ENCODE measurements at regions not wholly inside any gene's neighbourhood (a gene's known extent, or its start where the extent isn't known, plus 50 kb on each side); places are given as distances from the start of the nearest gene placed in this dataset.

DNA sequence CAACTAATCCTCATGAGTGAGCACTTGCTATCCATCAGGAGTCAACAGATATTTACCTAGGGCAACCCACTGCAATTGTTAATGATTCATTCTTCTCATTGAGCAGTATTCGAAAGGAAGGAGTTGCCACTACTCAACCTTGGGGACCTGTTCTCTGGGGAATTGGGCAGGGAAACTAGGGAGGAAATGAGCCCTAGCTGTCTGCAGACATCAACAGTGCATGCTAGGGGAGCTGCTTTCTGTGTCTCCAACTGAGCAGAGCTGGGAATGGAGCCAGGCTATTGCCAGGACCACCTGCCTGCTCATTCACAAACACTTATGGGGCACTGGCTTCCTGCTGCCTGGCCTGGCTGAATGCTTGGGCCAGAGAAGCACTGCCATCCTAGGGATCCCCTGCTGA is 183.4 kb downstream of the TMEM38B start:
- CTCF ChIA-PET = no interaction called here
- no peak for DNase-seq
- Mint-ChIP-seq H3K4me1 (peaks cover 22% of the 10 kb centered on the region), H3K4me3 (no peak overlapping the region), H3K9me3 (ENCODE audit: low read depth) (no peaks in the 10 kb centered on the region), H3K36me3 (no peaks in the 10 kb centered on the region), H3K27ac (no peak overlapping the region), H3K27me3 (peaks cover 27% of the 10 kb centered on the region)
- no peak for ATAC-seq

DNA sequence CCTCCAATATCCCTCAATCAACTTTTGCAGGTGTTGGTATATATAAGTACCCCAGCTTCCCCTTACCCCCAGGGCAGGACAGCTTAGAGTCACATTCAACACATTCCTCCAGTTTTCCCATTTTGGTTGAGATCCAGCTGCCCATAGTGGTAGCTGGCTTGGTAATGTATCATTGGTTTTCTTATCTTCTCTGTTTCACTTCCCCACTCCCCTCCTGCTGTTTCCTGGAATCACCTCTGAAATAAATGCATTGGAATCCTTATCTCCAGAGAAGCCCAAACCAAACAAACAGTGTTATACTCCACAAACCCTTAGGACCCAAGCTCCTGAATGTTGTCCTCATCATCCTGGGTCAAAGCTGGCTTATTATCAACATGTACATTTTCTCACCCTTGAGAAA is 184.8 kb downstream of the TMEM38B start:
- ATAC-seq (no peak), DNase-seq (no peak)
- Mint-ChIP-seq H3K4me1 (peaks cover 36% of the 10 kb centered on the region), H3K4me3 (no peak overlapping the region), H3K9me3 (ENCODE audit: low read depth) (no peaks in the 10 kb centered on the region), H3K27me3 (peaks cover 29% of the 10 kb centered on the region), H3K27ac (no peak overlapping the region), H3K36me3 (no peaks in the 10 kb centered on the region)
- CTCF ChIA-PET = interaction anchor here (1.1 to 2.5 kb wide), 4 partner anchors 21 to 42 kb away, joined by 3 to 9 read pairs (median 6); no protein-coding TSS in a partner anchor

DNA sequence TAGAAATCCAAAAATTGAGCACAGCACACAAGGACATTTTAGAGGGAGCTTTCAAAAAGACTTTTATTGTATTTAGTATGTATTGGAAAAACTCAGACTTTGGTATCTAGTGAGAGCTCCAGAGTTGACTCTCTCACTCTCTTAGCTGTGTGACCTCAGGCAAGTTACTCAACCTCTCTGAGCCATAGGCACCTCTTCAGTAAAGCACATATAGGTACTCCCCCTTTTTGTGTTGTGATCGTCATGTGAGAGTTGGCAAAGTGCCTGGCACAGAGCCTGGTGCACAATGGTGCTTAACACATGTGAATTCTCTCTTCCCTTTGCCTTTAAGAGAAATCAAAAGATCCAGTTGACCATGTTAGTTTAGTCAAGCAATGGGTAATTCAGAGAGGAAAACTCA is 186.2 kb downstream of the TMEM38B start:
- ATAC-seq (no peak), DNase-seq (no peak)
- H3K9me3 Mint-ChIP-seq (ENCODE audit: low read depth) = no peaks in the 10 kb centered on the region
- H3K36me3 Mint-ChIP-seq = no peaks in the 10 kb centered on the region
- no peak overlapping the region for H3K27ac Mint-ChIP-seq
- CTCF ChIA-PET = interaction anchor here (1.8 to 2.5 kb wide), 2 partner anchors 37 to 40 kb away, joined by 6 to 9 read pairs; no protein-coding TSS in a partner anchor
- H3K27me3 Mint-ChIP-seq = peaks cover 29% of the 10 kb centered on the region
- peaks cover 48% of the 10 kb centered on the region for H3K4me1 Mint-ChIP-seq
- H3K4me3 Mint-ChIP-seq = no peak overlapping the region

DNA sequence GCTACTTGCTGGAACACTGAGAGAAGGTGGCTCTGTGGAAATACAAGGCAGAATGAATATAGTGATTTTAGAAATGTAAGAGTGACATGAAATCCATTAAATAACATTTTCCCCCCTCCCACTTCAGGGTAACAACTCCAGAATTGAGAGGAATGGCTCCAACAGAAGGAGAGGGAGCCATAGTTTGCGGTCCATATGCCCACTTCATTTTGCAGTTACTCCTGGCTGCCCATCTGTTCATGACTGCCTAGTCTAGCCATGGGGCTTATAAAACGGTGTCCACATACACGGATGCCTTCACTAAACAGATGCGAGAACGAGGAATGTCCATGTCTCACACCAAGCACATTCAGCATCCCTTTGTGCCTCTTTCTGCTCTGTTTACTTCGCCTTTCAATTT is 186.7 kb downstream of the TMEM38B start:
- CTCF ChIA-PET = interaction anchor here (0.8 to 4.4 kb wide), 13 partner anchors 8 to 476 kb away, joined by 3 to 103 read pairs (median 5); no protein-coding TSS in a partner anchor
- Mint-ChIP-seq H3K27ac (no peak overlapping the region), H3K36me3 (no peaks in the 10 kb centered on the region), H3K27me3 (peaks cover 29% of the 10 kb centered on the region), H3K4me1 (peaks cover 50% of the 10 kb centered on the region), H3K9me3 (ENCODE audit: low read depth) (no peaks in the 10 kb centered on the region), H3K4me3 (no peak overlapping the region)
- no peak for DNase-seq
- no peak for ATAC-seq

DNA sequence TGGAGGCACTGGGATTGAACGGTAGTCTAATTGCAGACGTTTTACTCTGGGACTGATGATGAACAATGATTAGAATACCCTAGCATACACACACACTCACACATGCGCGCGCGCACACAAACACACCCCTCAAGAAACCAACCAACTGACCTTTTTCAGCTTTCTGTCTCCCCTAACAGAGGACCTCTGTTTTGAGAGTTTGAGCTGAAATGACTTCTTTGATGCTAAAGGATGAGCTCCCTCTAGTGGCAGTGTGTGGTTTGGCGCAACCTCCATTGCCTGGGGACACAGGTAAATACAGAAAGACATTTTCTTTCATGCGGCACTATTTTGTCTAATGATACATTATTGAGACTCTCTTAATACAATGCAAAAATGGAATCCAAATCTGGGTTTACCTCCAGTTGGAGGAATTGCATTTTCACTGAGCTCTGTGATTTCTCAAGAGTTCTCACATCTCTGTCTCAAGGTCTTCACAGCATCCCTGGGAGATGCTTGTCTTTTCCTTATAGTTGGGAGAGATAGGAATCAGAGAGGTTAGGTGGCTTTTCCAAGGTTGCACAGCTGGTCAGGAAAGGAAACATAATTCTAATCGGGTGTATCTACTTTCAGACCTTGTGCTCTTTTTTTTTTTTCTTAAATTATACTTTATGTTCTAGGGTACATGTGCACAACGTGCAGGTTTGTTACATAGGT is 187.5 kb downstream of the TMEM38B start:
- CTCF ChIA-PET = interaction anchor here (0.6 to 4.4 kb wide), 15 partner anchors 9 to 477 kb away, joined by 3 to 103 read pairs (median 4); no protein-coding TSS in a partner anchor
- Mint-ChIP-seq H3K27me3 (peaks cover 35% of the 10 kb centered on the region), H3K27ac (no peak overlapping the region), H3K36me3 (no peaks in the 10 kb centered on the region), H3K4me3 (no peak overlapping the region), H3K9me3 (ENCODE audit: low read depth) (no peaks in the 10 kb centered on the region), H3K4me1 (peaks cover 44% of the 10 kb centered on the region)
- DNase-seq (peak; percentile 82), ATAC-seq (peak; percentile 32)

DNA sequence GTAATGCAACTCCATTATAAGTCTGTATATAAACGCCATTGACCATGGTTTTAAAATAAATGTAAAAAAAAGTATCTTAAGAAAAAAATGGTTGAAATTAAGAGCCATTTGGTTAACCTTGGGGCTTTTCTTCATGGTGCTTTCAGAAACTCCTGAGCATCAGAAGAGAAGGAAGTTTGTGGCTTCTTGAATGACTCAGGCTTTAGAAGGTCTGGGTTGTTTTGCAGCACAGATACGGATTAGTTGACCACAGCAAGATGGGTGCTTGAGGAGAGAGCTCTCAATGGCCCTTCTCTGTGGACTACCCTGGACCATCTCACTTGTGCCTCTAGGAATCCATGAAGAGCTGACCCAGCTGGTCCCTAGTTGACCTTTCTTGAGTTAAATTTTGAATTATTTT is 189.5 kb downstream of the TMEM38B start:
- ATAC-seq (peak; percentile 82), DNase-seq (peak; percentile 52)
- Mint-ChIP-seq H3K27me3 (peaks cover 29% of the 10 kb centered on the region), H3K36me3 (no peaks in the 10 kb centered on the region), H3K27ac (peak overlapping the region; percentile 66), H3K4me1 (peaks cover 50% of the 10 kb centered on the region), H3K9me3 (ENCODE audit: low read depth) (no peaks in the 10 kb centered on the region), H3K4me3 (no peak overlapping the region)
- CTCF ChIA-PET = interaction anchor here (0.8 to 4.4 kb wide), 3 partner anchors 8 to 42 kb away, joined by 3 to 103 read pairs (median 8); no protein-coding TSS in a partner anchor

DNA sequence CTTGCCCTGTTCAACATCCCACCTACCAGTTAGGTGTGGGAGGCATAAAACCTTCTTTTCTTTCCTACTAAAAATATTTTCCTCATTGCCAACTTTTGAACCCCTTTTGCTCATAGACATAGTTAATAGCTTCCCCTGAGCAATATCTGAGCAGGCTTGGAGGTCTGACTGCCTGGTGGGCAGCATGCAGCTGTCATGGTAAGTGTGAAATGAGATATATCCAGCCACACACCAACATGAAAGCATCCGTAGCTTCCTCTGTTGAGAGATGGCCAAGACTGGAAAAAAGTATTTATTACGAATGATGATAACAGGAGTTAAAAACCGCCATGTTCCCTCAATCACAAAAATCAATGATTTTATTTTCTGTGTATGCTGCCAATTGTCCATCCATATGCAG is 190.1 kb downstream of the TMEM38B start:
- Mint-ChIP-seq H3K36me3 (no peaks in the 10 kb centered on the region), H3K27ac (no peak overlapping the region), H3K4me1 (peaks cover 45% of the 10 kb centered on the region), H3K9me3 (ENCODE audit: low read depth) (no peaks in the 10 kb centered on the region), H3K27me3 (peaks cover 24% of the 10 kb centered on the region), H3K4me3 (no peak overlapping the region)
- no peak for DNase-seq
- no peak for ATAC-seq
- CTCF ChIA-PET = interaction anchor here (0.8 to 4.4 kb wide), 3 partner anchors 9 to 42 kb away, joined by 3 to 103 read pairs (median 8); no protein-coding TSS in a partner anchor

DNA sequence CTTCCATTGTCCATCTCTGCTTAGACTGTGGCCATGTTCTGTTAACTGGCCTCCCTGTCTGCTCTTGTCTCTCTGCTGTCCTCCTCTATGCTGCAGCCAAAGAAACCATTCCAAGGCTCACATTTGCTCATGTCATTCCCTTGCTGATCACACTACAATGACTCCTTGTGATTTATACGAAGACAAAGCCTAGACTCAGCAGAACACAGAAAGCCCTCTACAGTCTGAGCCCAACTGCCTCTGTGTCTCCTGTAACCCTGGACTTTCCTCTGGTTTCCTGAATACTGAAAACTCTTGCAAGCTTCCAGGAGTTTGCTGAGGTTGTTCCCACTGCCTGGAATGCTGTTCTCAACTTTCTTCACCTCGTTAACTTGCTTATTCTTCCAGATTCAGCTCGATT is 191.8 kb downstream of the TMEM38B start:
- H3K36me3 Mint-ChIP-seq = no peaks in the 10 kb centered on the region
- peaks cover 19% of the 10 kb centered on the region for H3K27me3 Mint-ChIP-seq
- no peak for DNase-seq
- CTCF ChIA-PET = no interaction called here
- no peaks in the 10 kb centered on the region for H3K9me3 Mint-ChIP-seq (ENCODE audit: low read depth)
- no peak overlapping the region for H3K27ac Mint-ChIP-seq
- H3K4me3 Mint-ChIP-seq = no peak overlapping the region
- ATAC-seq = no peak
- H3K4me1 Mint-ChIP-seq = peaks cover 45% of the 10 kb centered on the region

DNA sequence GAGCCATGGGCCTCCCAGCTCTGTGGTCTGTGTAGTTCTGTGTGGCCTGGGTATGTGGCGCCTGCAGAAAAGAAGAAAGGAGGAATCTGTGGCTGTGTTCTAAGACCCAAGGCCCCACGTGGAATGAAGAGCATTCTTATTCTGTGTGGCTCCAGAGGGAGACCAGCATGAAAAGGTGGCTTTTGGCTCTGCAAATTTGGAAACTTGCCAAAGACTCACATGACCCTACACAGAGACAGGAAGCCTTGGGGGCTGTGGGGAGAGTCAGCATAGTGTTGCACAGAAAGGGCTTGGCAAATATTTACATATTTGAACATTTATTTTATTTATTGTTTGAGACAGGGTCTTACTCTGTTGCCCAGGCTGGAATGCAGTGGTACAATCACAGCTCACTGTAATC is 193.3 kb downstream of the TMEM38B start:
- H3K27ac Mint-ChIP-seq = no peak overlapping the region
- H3K4me3 Mint-ChIP-seq = no peak overlapping the region
- peaks cover 38% of the 10 kb centered on the region for H3K4me1 Mint-ChIP-seq
- H3K27me3 Mint-ChIP-seq = peaks cover 15% of the 10 kb centered on the region
- no peak for DNase-seq
- CTCF ChIA-PET = no interaction called here
- H3K9me3 Mint-ChIP-seq (ENCODE audit: low read depth) = no peaks in the 10 kb centered on the region
- no peaks in the 10 kb centered on the region for H3K36me3 Mint-ChIP-seq
- ATAC-seq = no peak

DNA sequence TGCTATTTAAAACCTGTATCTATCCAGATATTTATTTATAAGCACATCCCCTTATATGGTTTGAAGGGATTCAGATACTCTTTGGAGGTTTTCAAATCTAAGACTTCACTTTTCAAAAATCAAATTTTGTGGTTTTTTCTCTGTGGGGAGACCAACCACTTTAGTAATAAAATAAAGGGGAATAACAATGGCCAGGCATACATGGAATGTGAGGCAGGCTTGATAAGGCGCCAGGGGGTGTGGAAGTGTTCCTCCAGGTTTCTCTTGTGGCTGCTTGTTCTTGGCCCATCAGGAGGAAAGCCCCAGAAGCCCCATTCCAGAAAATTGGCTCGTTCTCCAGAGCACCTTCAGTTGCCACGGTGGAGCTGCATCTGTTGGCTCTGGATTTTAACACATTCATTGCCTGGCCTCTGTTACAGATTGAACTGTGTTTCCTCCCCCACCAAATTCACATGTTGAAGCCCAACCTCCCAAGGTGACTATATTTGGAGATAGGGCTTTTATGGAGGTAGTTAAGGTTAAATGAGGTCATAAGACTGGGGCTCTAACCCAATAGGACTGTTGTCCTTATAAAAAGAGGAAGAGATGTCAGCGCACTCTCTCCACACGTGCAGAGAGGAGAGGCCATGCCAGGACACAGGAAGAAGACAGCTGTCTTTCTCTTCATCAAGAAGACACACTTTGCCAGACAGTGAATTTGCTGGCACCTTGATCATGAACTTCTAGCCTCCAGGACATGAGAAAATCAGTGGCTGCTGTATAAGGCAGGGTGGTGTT is 195.9 kb downstream of the TMEM38B start:
- Mint-ChIP-seq H3K4me3 (no peak overlapping the region), H3K27ac (no peak overlapping the region), H3K9me3 (ENCODE audit: low read depth) (no peaks in the 10 kb centered on the region), H3K36me3 (no peaks in the 10 kb centered on the region), H3K4me1 (peaks cover 13% of the 10 kb centered on the region), H3K27me3 (peaks cover 22% of the 10 kb centered on the region)
- ATAC-seq (no peak), DNase-seq (no peak)
- CTCF ChIA-PET = no interaction called here

DNA sequence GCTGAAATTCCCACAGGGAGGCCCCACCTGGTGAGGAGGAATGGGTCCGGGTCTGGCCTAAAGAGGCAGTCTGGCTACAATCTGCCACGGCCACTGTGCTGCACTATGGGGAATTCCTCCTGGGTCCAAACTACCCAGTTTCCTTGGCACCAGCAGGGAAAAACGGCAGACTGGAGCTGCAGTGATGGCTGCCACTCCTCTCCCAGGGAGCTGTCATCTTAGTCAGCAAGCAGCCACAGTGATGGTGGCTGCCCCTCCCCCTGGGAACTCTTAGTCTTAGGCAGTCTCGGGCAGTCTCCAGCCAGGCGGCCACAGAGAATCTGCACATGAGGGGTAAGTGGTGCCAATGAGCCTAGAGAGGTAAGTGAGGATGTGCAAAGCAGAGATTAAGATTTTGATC is 205.8 kb downstream of the TMEM38B start:
- H3K36me3 Mint-ChIP-seq = no peaks in the 10 kb centered on the region
- H3K4me1 Mint-ChIP-seq = no peaks in the 10 kb centered on the region
- no peak overlapping the region for H3K27ac Mint-ChIP-seq
- peaks cover 17% of the 10 kb centered on the region for H3K27me3 Mint-ChIP-seq
- CTCF ChIA-PET = no interaction called here
- H3K9me3 Mint-ChIP-seq (ENCODE audit: low read depth) = no peaks in the 10 kb centered on the region
- DNase-seq (no peak), ATAC-seq (no peak)
- no peak overlapping the region for H3K4me3 Mint-ChIP-seq

DNA sequence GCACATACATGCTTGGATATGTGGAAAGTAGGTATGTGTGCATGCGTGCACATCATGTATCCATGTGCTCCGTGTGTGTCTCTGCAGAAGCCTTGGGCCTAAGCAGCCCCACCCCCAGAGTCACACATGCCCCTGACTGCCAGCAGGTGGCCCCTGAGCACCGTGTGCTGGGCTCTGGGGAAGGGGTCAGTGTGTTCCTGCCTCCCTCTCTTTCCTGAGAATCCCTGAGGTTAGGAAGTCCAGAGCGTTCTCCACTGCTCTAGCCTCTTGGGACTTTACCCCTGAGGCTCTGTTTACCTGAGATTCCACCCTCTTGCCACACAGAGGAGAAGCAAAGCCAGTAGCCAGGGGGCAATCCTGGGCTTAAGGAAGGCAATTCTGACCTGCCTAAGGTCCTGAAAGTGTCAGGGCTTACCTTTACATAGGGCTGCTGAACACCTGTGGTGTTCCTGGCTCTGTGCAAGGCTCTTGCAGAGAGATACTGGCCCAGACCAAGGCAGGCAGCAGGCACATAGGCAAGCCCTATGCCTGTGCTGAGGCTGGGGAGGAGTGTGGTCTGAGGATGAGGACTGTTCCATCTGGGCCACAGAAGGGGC is 207.3 kb downstream of the TMEM38B start:
- H3K4me3 Mint-ChIP-seq = no peak overlapping the region
- H3K9me3 Mint-ChIP-seq (ENCODE audit: low read depth) = no peaks in the 10 kb centered on the region
- ATAC-seq (no peak), DNase-seq (no peak)
- H3K4me1 Mint-ChIP-seq = no peaks in the 10 kb centered on the region
- no peak overlapping the region for H3K27ac Mint-ChIP-seq
- no peaks in the 10 kb centered on the region for H3K36me3 Mint-ChIP-seq
- CTCF ChIA-PET = no interaction called here
- peaks cover 13% of the 10 kb centered on the region for H3K27me3 Mint-ChIP-seq

DNA sequence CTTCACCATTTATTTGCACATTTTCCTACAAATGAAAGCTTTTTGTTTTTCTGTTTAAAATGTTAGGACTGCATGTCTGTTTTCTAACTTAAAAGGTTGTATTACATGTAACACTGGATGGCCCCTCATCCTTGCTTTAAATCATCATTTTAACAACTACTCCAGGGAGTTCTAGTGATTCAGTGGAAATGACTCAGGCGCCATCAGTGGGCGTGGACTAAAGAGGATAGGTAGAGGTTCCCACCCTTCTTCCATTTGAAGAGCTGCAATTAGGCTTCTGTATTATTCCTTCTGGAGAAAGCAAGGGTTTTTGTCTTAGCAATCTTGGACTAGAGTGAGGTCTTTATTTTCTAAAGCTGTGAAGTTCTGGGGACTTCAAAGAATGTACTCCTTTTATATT is 213.7 kb downstream of the TMEM38B start:
- H3K27me3 Mint-ChIP-seq = peaks cover 11% of the 10 kb centered on the region
- no peak for ATAC-seq
- no peak for DNase-seq
- no peaks in the 10 kb centered on the region for H3K36me3 Mint-ChIP-seq
- CTCF ChIA-PET = no interaction called here
- H3K27ac Mint-ChIP-seq = no peak overlapping the region
- H3K9me3 Mint-ChIP-seq (ENCODE audit: low read depth) = no peaks in the 10 kb centered on the region
- no peak overlapping the region for H3K4me3 Mint-ChIP-seq
- no peaks in the 10 kb centered on the region for H3K4me1 Mint-ChIP-seq
